GM19099 (cell line): ENCODE measurements at regions not wholly inside any gene's neighbourhood (a gene's known extent, or its start where the extent isn't known, plus 50 kb on each side); places are given as distances from the start of the nearest gene placed in this dataset.

Experiments
- POLR2A ChIP-seq: IDR thresholded peaks from 3 replicates; pipeline ENCODE4 v1.6.1; 2011; ENCODE audit warnings: low read depth; ENCODE audit not compliant: insufficient read length; ENCODE audit errors: extremely low read depth

GRCh38 chr7:149644754-149645153 is 128.6 kb downstream of the ZNF467 start:
- TF ChIP-seq POLR2A, result no peak

- no peak for TF ChIP-seq POLR2A
Observed at GRCh38 chr7:149642589-149642988, 130.8 kb downstream of the ZNF467 start.

GRCh38 chr7:149638566-149639320 is 134.6 kb downstream of the ZNF467 start:
- no peak for TF ChIP-seq POLR2A

GRCh38 chr7:149637911-149638565 is 135.3 kb downstream of the ZNF467 start:
- TF ChIP-seq POLR2A, result no peak

- no peak for TF ChIP-seq POLR2A
Observed at GRCh38 chr7:149635561-149636329, 137.6 kb downstream of the ZNF467 start.

GRCh38 chr7:149633976-149634945 is 136.7 kb upstream of the ZNF746 start:
- no peak for TF ChIP-seq POLR2A

- no peak for TF ChIP-seq POLR2A
Observed at GRCh38 chr7:149627911-149628310, 130.3 kb upstream of the ZNF746 start.

GRCh38 chr7:149626972-149627371 is 129.4 kb upstream of the ZNF746 start:
- TF ChIP-seq POLR2A, result no peak

GRCh38 chr7:149625947-149626392 is 128.4 kb upstream of the ZNF746 start:
- no peak for TF ChIP-seq POLR2A

GRCh38 chr7:149625340-149625946 is 127.8 kb upstream of the ZNF746 start:
- TF ChIP-seq POLR2A, result no peak

- peak; percentile 94 for TF ChIP-seq POLR2A
Observed at GRCh38 chr7:149624419-149625339, 127.1 kb upstream of the ZNF746 start.

- TF ChIP-seq POLR2A, result no peak
Observed at GRCh38 chr7:149624006-149624405, 126.4 kb upstream of the ZNF746 start.

GRCh38 chr7:149622444-149623210 is 125.0 kb upstream of the ZNF746 start:
- no peak for TF ChIP-seq POLR2A

GRCh38 chr7:149621776-149622175 is 124.2 kb upstream of the ZNF746 start:
- no peak for TF ChIP-seq POLR2A
